MCF 10A (cell line): ENCODE measurements at regions not wholly inside any gene's neighbourhood (a gene's known extent, or its start where the extent isn't known, plus 50 kb on each side); places are given as distances from the start of the nearest gene placed in this dataset.
A peak's percentile ranks its signal among the peaks of the same experiment; 100 is the strongest.
"Not testable (repeated sequence)": the region's sequence is repeated elsewhere in the genome, so short reads cannot be mapped to it uniquely, and the experiment has no call there.

Source experiments
- BruUV-seq: library from RNA; stranded (reverse); fragments of 400-500 nt; replicated peaks from 2 replicates; lab custom pipeline; 2021; lab: Mats Ljungman, UMichigan
- CTCF ChIA-PET: fragments of 300-600 bp; sonication (Branson Sonifier 250); formaldehyde crosslinking; extraction: SDS; loops from one replicate; lab custom pipeline; 2021; ENCODE audit warnings: antibody characterized with exemption, inconsistent platforms; lab: Yijun Ruan, JAX
- POLR2A ChIA-PET: fragments of 300-600, 350-650 bp; sonication (Branson Sonifier 250); formaldehyde crosslinking; extraction: SDS; loops from one replicate; lab custom pipeline; 2020; ENCODE audit warnings: antibody characterized with exemption, inconsistent platforms; lab: Yijun Ruan, JAX
- DNase-seq: peaks from one replicate; pipeline ENCODE4 v3.0.0-alpha.2; 2018; ENCODE audit not compliant: unreplicated experiment
- H3K27ac Mint-ChIP-seq: one replicate; pipeline ENCODE4 v1.8.0; 2022; ENCODE audit warnings: mild to moderate bottlenecking, low read depth, mixed read lengths; ENCODE audit not compliant: unreplicated experiment
- H3K27me3 Mint-ChIP-seq: one replicate; pipeline ENCODE4 v1.8.0; 2022; ENCODE audit warnings: mixed read lengths; ENCODE audit not compliant: insufficient read depth, unreplicated experiment
- H3K36me3 Mint-ChIP-seq: one replicate; pipeline ENCODE4 v1.8.0; 2022; ENCODE audit warnings: mild to moderate bottlenecking, moderate library complexity, mixed read lengths; ENCODE audit not compliant: insufficient read depth, unreplicated experiment
- H3K4me1 Mint-ChIP-seq: one replicate; pipeline ENCODE4 v1.8.0; 2022; ENCODE audit warnings: mixed read lengths; ENCODE audit not compliant: insufficient read depth, unreplicated experiment
- H3K4me3 Mint-ChIP-seq: one replicate; pipeline ENCODE4 v1.8.0; 2022; ENCODE audit warnings: mild to moderate bottlenecking, moderate library complexity, mixed read lengths; ENCODE audit not compliant: unreplicated experiment
- H3K9me3 Mint-ChIP-seq: one replicate; pipeline ENCODE4 v1.8.0; 2022; ENCODE audit warnings: mixed read lengths; ENCODE audit not compliant: unreplicated experiment
- intact Hi-C: fragments of 100-400 bp; cut with micrococcal nuclease; formaldehyde crosslinking; loops from 2 replicates; pipeline ENCODE4 v1.14.1; 2022
- TF ChIP-seq, protein P1 (sequence below): fragments of 200-600 bp; IDR thresholded peaks from one replicate; pipeline ENCODE4 v1.8.0; 2022; ENCODE audit warnings: antibody characterized with exemption, mild to moderate bottlenecking; ENCODE audit not compliant: unreplicated experiment

- H3K9me3 Mint-ChIP-seq: no peaks in the 10 kb centered on the region
- H3K4me3 Mint-ChIP-seq: no peak overlapping the region
- ChIA-PET POLR2A (interaction anchor here (0.7 to 1.9 kb wide), 11 partner anchors 10 to 997 kb away, joined by 3 to 21 read pairs (median 4); partner anchors contain the start of gene ATP2B1), CTCF (interaction anchor here (0.5 to 0.8 kb wide), 2 partner anchors 61 to 198 kb away, joined by 3 to 4 read pairs; no protein-coding TSS in a partner anchor)
- TF ChIP-seq, protein P1, sequence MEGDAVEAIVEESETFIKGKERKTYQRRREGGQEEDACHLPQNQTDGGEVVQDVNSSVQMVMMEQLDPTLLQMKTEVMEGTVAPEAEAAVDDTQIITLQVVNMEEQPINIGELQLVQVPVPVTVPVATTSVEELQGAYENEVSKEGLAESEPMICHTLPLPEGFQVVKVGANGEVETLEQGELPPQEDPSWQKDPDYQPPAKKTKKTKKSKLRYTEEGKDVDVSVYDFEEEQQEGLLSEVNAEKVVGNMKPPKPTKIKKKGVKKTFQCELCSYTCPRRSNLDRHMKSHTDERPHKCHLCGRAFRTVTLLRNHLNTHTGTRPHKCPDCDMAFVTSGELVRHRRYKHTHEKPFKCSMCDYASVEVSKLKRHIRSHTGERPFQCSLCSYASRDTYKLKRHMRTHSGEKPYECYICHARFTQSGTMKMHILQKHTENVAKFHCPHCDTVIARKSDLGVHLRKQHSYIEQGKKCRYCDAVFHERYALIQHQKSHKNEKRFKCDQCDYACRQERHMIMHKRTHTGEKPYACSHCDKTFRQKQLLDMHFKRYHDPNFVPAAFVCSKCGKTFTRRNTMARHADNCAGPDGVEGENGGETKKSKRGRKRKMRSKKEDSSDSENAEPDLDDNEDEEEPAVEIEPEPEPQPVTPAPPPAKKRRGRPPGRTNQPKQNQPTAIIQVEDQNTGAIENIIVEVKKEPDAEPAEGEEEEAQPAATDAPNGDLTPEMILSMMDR: no peak
- H3K27ac Mint-ChIP-seq: peak overlapping the region; percentile 84
- H3K4me1 Mint-ChIP-seq: peaks cover 26% of the 10 kb centered on the region
- no TSS peak for BruUV-seq
- H3K27me3 Mint-ChIP-seq: no peaks in the 10 kb centered on the region
- no peak for DNase-seq
- H3K36me3 Mint-ChIP-seq: no peaks in the 10 kb centered on the region
- intact Hi-C loops: loop anchor here (1.0 kb wide), 1 partner anchor 13 kb away; no protein-coding TSS in a partner anchor
Observed at GRCh38 chr12:89769483-89769818, 60.8 kb upstream of the ATP2B1 start.

GRCh38 chr12:89768586-89769482 is 60.2 kb upstream of the ATP2B1 start:
- no peaks in the 10 kb centered on the region for H3K27me3 Mint-ChIP-seq
- H3K27ac Mint-ChIP-seq: peak overlapping the region; percentile 84
- TF ChIP-seq, protein P1: no peak
- ChIA-PET POLR2A (interaction anchor here (0.7 to 1.9 kb wide), 12 partner anchors 9 to 997 kb away, joined by 3 to 21 read pairs (median 4); partner anchors contain the start of gene ATP2B1), CTCF (interaction anchor here (0.5 to 0.8 kb wide), 3 partner anchors 61 to 197 kb away, joined by 3 to 4 read pairs (median 3); no protein-coding TSS in a partner anchor)
- no peak overlapping the region for H3K4me3 Mint-ChIP-seq
- peak; percentile 97 for DNase-seq
- peaks cover 21% of the 10 kb centered on the region for H3K4me1 Mint-ChIP-seq
- no peaks in the 10 kb centered on the region for H3K36me3 Mint-ChIP-seq
- TSS peak; percentile 56 for BruUV-seq
- H3K9me3 Mint-ChIP-seq: no peaks in the 10 kb centered on the region
- intact Hi-C loops: loop anchor here (1.0 kb wide), 1 partner anchor 13 kb away; no protein-coding TSS in a partner anchor

- no peaks in the 10 kb centered on the region for H3K36me3 Mint-ChIP-seq
- ChIA-PET CTCF (interaction anchor here (0.9 kb wide), 1 partner anchor 152 kb away, joined by 6 read pairs; no protein-coding TSS in a partner anchor), POLR2A (interaction anchor here (0.8 to 0.9 kb wide), 3 partner anchors 9 to 183 kb away, joined by 3 to 5 read pairs (median 3); partner anchors contain the start of gene ATP2B1)
- H3K27ac Mint-ChIP-seq: no peak overlapping the region
- intact Hi-C loops: no loop called here
- TF ChIP-seq, protein P1: no peak
- BruUV-seq: no TSS peak
- no peaks in the 10 kb centered on the region for H3K27me3 Mint-ChIP-seq
- no peaks in the 10 kb centered on the region for H3K9me3 Mint-ChIP-seq
- H3K4me3 Mint-ChIP-seq: no peak overlapping the region
- no peak for DNase-seq
- H3K4me1 Mint-ChIP-seq: peaks cover 15% of the 10 kb centered on the region
Observed at GRCh38 chr12:89765959-89766824, 57.6 kb upstream of the ATP2B1 start.

- H3K36me3 Mint-ChIP-seq, H3K4me1 Mint-ChIP-seq, CTCF ChIA-PET, H3K9me3 Mint-ChIP-seq, POLR2A ChIA-PET, DNase-seq, H3K27me3 Mint-ChIP-seq, BruUV-seq, H3K27ac Mint-ChIP-seq, intact Hi-C loops, H3K4me3 Mint-ChIP-seq: not testable (repeated sequence)
Observed at GRCh38 chr12:89764164-89764563, 55.5 kb upstream of the ATP2B1 start.
